ENCODE measurements at regions not wholly inside any gene's neighbourhood (a gene's known extent, or its start where the extent isn't known, plus 50 kb on each side); places are given as distances from the start of the nearest gene placed in this dataset.
A peak's percentile ranks its signal among the peaks of the same experiment; 100 is the strongest.

DNA sequence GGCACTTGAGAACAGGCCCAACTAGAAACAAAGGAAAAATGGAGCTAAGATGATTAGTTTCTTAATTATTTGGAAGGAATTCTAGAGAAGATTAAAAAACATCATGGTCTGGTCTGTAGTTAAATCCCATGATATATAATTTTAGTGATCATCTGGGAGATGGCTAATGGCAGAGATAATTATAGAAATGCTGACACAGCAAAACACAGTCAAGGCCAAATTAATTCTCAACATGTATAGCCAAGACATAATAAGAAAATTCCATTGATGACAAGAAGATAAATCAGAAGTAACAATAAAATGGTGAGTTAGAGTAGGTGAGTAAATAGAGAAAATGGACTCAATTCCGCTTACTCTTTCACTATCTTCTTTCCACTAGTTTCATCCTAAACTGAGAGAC, 59.2 kb upstream of the ITGA4 start:
- Histone ChIP-seq H3K4me1 (no peaks in the 10 kb centered on the region), H3K36me3 (no peaks in the 10 kb centered on the region), H3K27me3 (no peaks in the 10 kb centered on the region), H3K27ac (no peak overlapping the region), H3K9me3 (no peaks in the 10 kb centered on the region), H3K4me3 (no peak overlapping the region)
- WGBS (ENCODE audit: insufficient coverage, low coverage, low lambda C conversion rate, missing lambda C conversion rate) = 79% methylated on average over 1 of the region's 1 CpG
- TF ChIP-seq POLR2A (IDR thresholded peaks at IDR 0.05) = no peak
- no peak for TF ChIP-seq CTCF (IDR thresholded peaks at IDR 0.05)
- no peak for ATAC-seq
- DNase-seq = no peak
- intact Hi-C loops (cut with DNase I) = no loop called here

DNA sequence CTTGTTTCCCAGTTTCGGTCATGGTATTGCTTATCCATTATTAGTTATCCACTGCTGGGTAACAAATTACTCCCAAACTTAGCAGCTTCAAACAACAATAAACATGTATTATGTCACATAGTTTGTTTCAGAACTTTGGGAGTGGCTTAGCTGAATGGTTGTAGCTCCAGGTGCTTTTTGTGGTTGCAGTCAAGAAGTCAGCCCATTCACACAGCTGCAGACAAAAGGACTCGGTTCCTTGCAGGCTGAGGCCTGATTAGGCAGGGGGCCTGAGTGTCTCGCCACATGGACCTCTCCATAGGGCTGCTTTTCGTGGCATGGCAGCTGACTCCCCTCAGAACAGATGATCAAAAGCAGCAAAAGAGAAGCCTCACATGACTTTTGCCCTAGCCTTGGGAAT, 58.2 kb upstream of the ITGA4 start:
- intact Hi-C loops (cut with DNase I) = no loop called here
- WGBS (ENCODE audit: insufficient coverage, low coverage, low lambda C conversion rate, missing lambda C conversion rate) = 48% methylated on average over 2 of the region's 4 CpGs
- no peak for DNase-seq
- TF ChIP-seq CTCF (IDR thresholded peaks at IDR 0.05) (no peak), POLR2A (IDR thresholded peaks at IDR 0.05) (no peak)
- H3K27ac ChIP-seq = no peak overlapping the region
- no peak overlapping the region for H3K4me3 ChIP-seq
- H3K4me1 ChIP-seq = no peaks in the 10 kb centered on the region
- ATAC-seq = no peak
- no peaks in the 10 kb centered on the region for H3K9me3 ChIP-seq
- H3K27me3 ChIP-seq = no peaks in the 10 kb centered on the region
- no peaks in the 10 kb centered on the region for H3K36me3 ChIP-seq

GRCh38 chr2:181404472-181404871, 52.7 kb upstream of the ITGA4 start:
- intact Hi-C loops (cut with DNase I) = no loop called here
- TF ChIP-seq CTCF (IDR thresholded peaks at IDR 0.05) (no peak), POLR2A (IDR thresholded peaks at IDR 0.05) (no peak)
- ATAC-seq (no peak), DNase-seq (no peak)
- H3K27ac ChIP-seq = no peak overlapping the region
- H3K27me3 ChIP-seq = no peaks in the 10 kb centered on the region
- no peaks in the 10 kb centered on the region for H3K36me3 ChIP-seq
- no peaks in the 10 kb centered on the region for H3K4me1 ChIP-seq
- no peak overlapping the region for H3K4me3 ChIP-seq
- 70% methylated on average over 1 of the region's 1 CpG for WGBS (ENCODE audit: insufficient coverage, low coverage, low lambda C conversion rate, missing lambda C conversion rate)
- no peaks in the 10 kb centered on the region for H3K9me3 ChIP-seq

DNA sequence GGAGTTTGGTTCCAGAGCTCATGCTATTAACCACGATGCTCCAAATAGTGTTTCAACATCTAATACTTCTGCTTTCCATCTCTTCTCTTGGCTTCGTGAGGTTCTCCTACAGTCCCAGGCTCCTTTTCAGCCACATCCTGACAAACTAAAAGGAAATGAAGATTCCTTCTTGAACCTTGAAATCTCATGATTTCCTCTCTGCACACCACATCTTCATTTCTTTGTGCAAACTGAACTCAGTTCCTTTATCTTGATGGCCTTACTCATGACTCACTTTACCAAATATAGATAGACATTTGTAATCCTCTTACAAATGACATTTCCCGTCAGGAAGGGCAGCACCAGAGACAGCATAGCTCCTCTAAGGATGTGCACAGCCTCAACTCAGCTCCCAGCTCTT, 50.0 kb upstream of the ITGA4 start:
- Histone ChIP-seq H3K4me3 (no peak overlapping the region), H3K27me3 (no peaks in the 10 kb centered on the region), H3K4me1 (no peaks in the 10 kb centered on the region), H3K9me3 (no peaks in the 10 kb centered on the region), H3K27ac (no peak overlapping the region), H3K36me3 (no peaks in the 10 kb centered on the region)
- intact Hi-C loops (cut with DNase I) = no loop called here
- ATAC-seq (peak in 1 of 4 donors; percentile 56), DNase-seq (no peak)
- TF ChIP-seq POLR2A (IDR thresholded peaks at IDR 0.05) = no peak
- no peak for TF ChIP-seq CTCF (IDR thresholded peaks at IDR 0.05)
- WGBS (ENCODE audit: insufficient coverage, low coverage, low lambda C conversion rate, missing lambda C conversion rate) = 18% methylated on average over 3 of the region's 3 CpGs

Small RNAs in the stretch of these regions (microRNA-seq; reads per million reads assigned to microRNA genes)
- gene MIR4437 = 0 reads per million in 2 donors

Small RNAs in the stretch of these regions (small RNA-seq; reads per million reads assigned to genes)
- 0 reads per million in 2 experiments for gene MIR4437
